ENCODE measurements at regions not wholly inside any gene's neighbourhood (a gene's known extent, or its start where the extent isn't known, plus 50 kb on each side); places are given as distances from the start of the nearest gene placed in this dataset.

- Histone ChIP-seq H3K4me3 (ENCODE audit: low read depth, low read length) (no peak overlapping the region), H3K27me3 (ENCODE audit: control insufficient read depth, insufficient read depth, low read length) (no peaks in the 10 kb centered on the region), H3K36me3 (ENCODE audit: control insufficient read depth, insufficient read depth, low read length) (no peaks in the 10 kb centered on the region)
- no peak for DNase-seq (ENCODE audit: low read depth)
- no peak for TF ChIP-seq CTCF (IDR thresholded peaks at IDR 0.05; ENCODE audit: insufficient read depth, low read length, poor library complexity, severe bottlenecking)
Measured at GRCh38 chr4:100797356-100797755, 279.5 kb upstream of the EMCN start.

- H3K4me3 ChIP-seq (ENCODE audit: low read depth, low read length): no peak overlapping the region
- H3K27me3 ChIP-seq (ENCODE audit: control insufficient read depth, insufficient read depth, low read length): no peaks in the 10 kb centered on the region
- H3K36me3 ChIP-seq (ENCODE audit: control insufficient read depth, insufficient read depth, low read length): no peaks in the 10 kb centered on the region
- TF ChIP-seq CTCF (IDR thresholded peaks at IDR 0.05; ENCODE audit: insufficient read depth, low read length, poor library complexity, severe bottlenecking): no peak
- no peak for DNase-seq (ENCODE audit: low read depth)
Measured at GRCh38 chr4:100796332-100796731, 278.5 kb upstream of the EMCN start.

- Histone ChIP-seq H3K4me3 (ENCODE audit: low read depth, low read length) (no peak overlapping the region), H3K27me3 (ENCODE audit: control insufficient read depth, insufficient read depth, low read length) (no peaks in the 10 kb centered on the region), H3K36me3 (ENCODE audit: control insufficient read depth, insufficient read depth, low read length) (no peaks in the 10 kb centered on the region)
- no peak for DNase-seq (ENCODE audit: low read depth)
- TF ChIP-seq CTCF (IDR thresholded peaks at IDR 0.05; ENCODE audit: insufficient read depth, low read length, poor library complexity, severe bottlenecking): no peak
Measured at GRCh38 chr4:100795581-100795980, 277.8 kb upstream of the EMCN start.

- TF ChIP-seq CTCF (IDR thresholded peaks at IDR 0.05; ENCODE audit: insufficient read depth, low read length, poor library complexity, severe bottlenecking): no peak
- Histone ChIP-seq H3K36me3 (ENCODE audit: control insufficient read depth, insufficient read depth, low read length) (no peaks in the 10 kb centered on the region), H3K27me3 (ENCODE audit: control insufficient read depth, insufficient read depth, low read length) (no peaks in the 10 kb centered on the region), H3K4me3 (ENCODE audit: low read depth, low read length) (no peak overlapping the region)
- DNase-seq (ENCODE audit: low read depth): no peak
Measured at GRCh38 chr4:100790836-100791615, 273.2 kb upstream of the EMCN start.

- TF ChIP-seq CTCF (IDR thresholded peaks at IDR 0.05; ENCODE audit: insufficient read depth, low read length, poor library complexity, severe bottlenecking): no peak
- H3K27me3 ChIP-seq (ENCODE audit: control insufficient read depth, insufficient read depth, low read length): no peaks in the 10 kb centered on the region
- no peak overlapping the region for H3K4me3 ChIP-seq (ENCODE audit: low read depth, low read length)
- DNase-seq (ENCODE audit: low read depth): no peak
- no peaks in the 10 kb centered on the region for H3K36me3 ChIP-seq (ENCODE audit: control insufficient read depth, insufficient read depth, low read length)
Measured at GRCh38 chr4:100789991-100790390, 272.2 kb upstream of the EMCN start.

GRCh38 chr4:100786481-100786880 is 268.7 kb upstream of the EMCN start:
- no peaks in the 10 kb centered on the region for H3K36me3 ChIP-seq (ENCODE audit: control insufficient read depth, insufficient read depth, low read length)
- TF ChIP-seq CTCF (IDR thresholded peaks at IDR 0.05; ENCODE audit: insufficient read depth, low read length, poor library complexity, severe bottlenecking): no peak
- H3K27me3 ChIP-seq (ENCODE audit: control insufficient read depth, insufficient read depth, low read length): no peaks in the 10 kb centered on the region
- DNase-seq (ENCODE audit: low read depth): no peak
- H3K4me3 ChIP-seq (ENCODE audit: low read depth, low read length): no peak overlapping the region
